GM12891 (cell line): ENCODE measurements at regions not wholly inside any gene's neighbourhood (a gene's known extent, or its start where the extent isn't known, plus 50 kb on each side); places are given as distances from the start of the nearest gene placed in this dataset.
"Not testable (repeated sequence)": the region's sequence is repeated elsewhere in the genome, so short reads cannot be mapped to it uniquely, and the experiment has no call there.

ENCODE experiments used
- DNase-seq: peaks from one replicate; pipeline ENCODE4 v3.0.0; 2011; ENCODE audit warnings: low spot score; ENCODE audit not compliant: insufficient read length
- FAIRE-seq: peaks from 2 replicates; lab custom pipeline; 2011; peaks lifted over from hg19 to GRCh38; lab: Jason Lieb, UNC
- PAX5 ChIP-seq: IDR thresholded peaks from 2 replicates; pipeline ENCODE4 v1.6.1; 2011; ENCODE audit warnings: low read length, moderate library complexity, mild to moderate bottlenecking; ENCODE audit not compliant: insufficient read depth, severe bottlenecking
- POLR2A ChIP-seq: IDR thresholded peaks from 2 replicates; pipeline ENCODE4 v1.6.1; 2011; ENCODE audit warnings: low read depth, low read length, control low read depth
- POLR2AphosphoS5 ChIP-seq: IDR thresholded peaks from 2 replicates; pipeline ENCODE4 v1.6.1; 2011; ENCODE audit warnings: low read depth, low read length, control low read depth
- POU2F2 ChIP-seq: IDR thresholded peaks from 2 replicates; pipeline ENCODE4 v1.6.1; 2011; ENCODE audit warnings: low read depth, mild to moderate bottlenecking, control low read depth, low read length, moderate library complexity
- SPI1 ChIP-seq: IDR thresholded peaks from 2 replicates; pipeline ENCODE4 v1.6.1; 2011; ENCODE audit warnings: low read depth, low read length, control low read depth
- TAF1 ChIP-seq: IDR thresholded peaks from 2 replicates; pipeline ENCODE4 v1.6.1; 2011; ENCODE audit warnings: low read depth, low read length, control low read depth

- DNase-seq = no peak
- TF ChIP-seq POLR2A = no peak
- no peak for TF ChIP-seq SPI1
- no peak for TF ChIP-seq TAF1
- no peak for TF ChIP-seq POU2F2
- TF ChIP-seq POLR2AphosphoS5 = no peak
- no peak for TF ChIP-seq PAX5
- no peak for FAIRE-seq
Measured at GRCh38 chr12:88856201-88856600, 275.9 kb upstream of the KITLG start.

GRCh38 chr12:88855301-88855700 lies 275.0 kb upstream of the KITLG start:
- FAIRE-seq = no peak
- TF ChIP-seq SPI1 (no peak), TAF1 (no peak), POU2F2 (no peak), POLR2A (no peak), POLR2AphosphoS5 (no peak), PAX5 (no peak)
- no peak for DNase-seq

GRCh38 chr12:88854260-88854659 lies 274.0 kb upstream of the KITLG start:
- FAIRE-seq (no peak), DNase-seq (no peak)
- TF ChIP-seq SPI1 (no peak), POLR2AphosphoS5 (no peak)

- DNase-seq, FAIRE-seq: not testable (repeated sequence)
Measured at GRCh38 chr12:88847246-88847645, 267.0 kb upstream of the KITLG start.

GRCh38 chr12:88844426-88844825 lies 264.2 kb upstream of the KITLG start:
- FAIRE-seq (no peak), DNase-seq (no peak)
- no peak for TF ChIP-seq PAX5
- TF ChIP-seq POLR2AphosphoS5 = no peak
- no peak for TF ChIP-seq POLR2A
- TF ChIP-seq SPI1 = no peak
- TF ChIP-seq POU2F2 = no peak
- no peak for TF ChIP-seq TAF1

GRCh38 chr12:88842314-88842713 lies 262.0 kb upstream of the KITLG start:
- DNase-seq (no peak), FAIRE-seq (no peak)
- TF ChIP-seq POLR2AphosphoS5 = no peak
- no peak for TF ChIP-seq POU2F2
- TF ChIP-seq SPI1 = no peak
- TF ChIP-seq TAF1 = no peak
- no peak for TF ChIP-seq PAX5
- no peak for TF ChIP-seq POLR2A

- FAIRE-seq (no peak), DNase-seq (no peak)
- no peak for TF ChIP-seq POLR2A
- no peak for TF ChIP-seq SPI1
- no peak for TF ChIP-seq POU2F2
- TF ChIP-seq POLR2AphosphoS5 = no peak
- TF ChIP-seq TAF1 = no peak
- no peak for TF ChIP-seq PAX5
Measured at GRCh38 chr12:88839486-88839885, 259.2 kb upstream of the KITLG start.

GRCh38 chr12:88836156-88836555 lies 255.9 kb upstream of the KITLG start:
- TF ChIP-seq POLR2AphosphoS5 (no peak), PAX5 (no peak), POLR2A (no peak), TAF1 (no peak), POU2F2 (no peak), SPI1 (no peak)
- FAIRE-seq (no peak), DNase-seq (no peak)

- TF ChIP-seq TAF1 = no peak
- no peak for TF ChIP-seq POLR2A
- TF ChIP-seq SPI1 = no peak
- DNase-seq = no peak
- no peak for FAIRE-seq
Measured at GRCh38 chr12:88834226-88834625, 254.0 kb upstream of the KITLG start.

- DNase-seq (no peak), FAIRE-seq (no peak)
- no peak for TF ChIP-seq SPI1
Measured at GRCh38 chr12:88833641-88834116, 253.4 kb upstream of the KITLG start.

GRCh38 chr12:88828537-88828936 lies 248.3 kb upstream of the KITLG start:
- DNase-seq, FAIRE-seq: not testable (repeated sequence)
